CD4-positive, alpha-beta T cell treated with Interleukin-6 for 4 hours (primary cell): ENCODE measurements at regions not wholly inside any gene's neighbourhood (a gene's known extent, or its start where the extent isn't known, plus 50 kb on each side); places are given as distances from the start of the nearest gene placed in this dataset.

Source experiments
- DNase-seq: peaks from one replicate; pipeline ENCODE4 v3.0.0-alpha.2; 2020; ENCODE audit warnings: mixed read lengths

GRCh38 chr2:239580199-239580527 is 179.3 kb upstream of the HDAC4 start:
- DNase-seq = no peak

DNA sequence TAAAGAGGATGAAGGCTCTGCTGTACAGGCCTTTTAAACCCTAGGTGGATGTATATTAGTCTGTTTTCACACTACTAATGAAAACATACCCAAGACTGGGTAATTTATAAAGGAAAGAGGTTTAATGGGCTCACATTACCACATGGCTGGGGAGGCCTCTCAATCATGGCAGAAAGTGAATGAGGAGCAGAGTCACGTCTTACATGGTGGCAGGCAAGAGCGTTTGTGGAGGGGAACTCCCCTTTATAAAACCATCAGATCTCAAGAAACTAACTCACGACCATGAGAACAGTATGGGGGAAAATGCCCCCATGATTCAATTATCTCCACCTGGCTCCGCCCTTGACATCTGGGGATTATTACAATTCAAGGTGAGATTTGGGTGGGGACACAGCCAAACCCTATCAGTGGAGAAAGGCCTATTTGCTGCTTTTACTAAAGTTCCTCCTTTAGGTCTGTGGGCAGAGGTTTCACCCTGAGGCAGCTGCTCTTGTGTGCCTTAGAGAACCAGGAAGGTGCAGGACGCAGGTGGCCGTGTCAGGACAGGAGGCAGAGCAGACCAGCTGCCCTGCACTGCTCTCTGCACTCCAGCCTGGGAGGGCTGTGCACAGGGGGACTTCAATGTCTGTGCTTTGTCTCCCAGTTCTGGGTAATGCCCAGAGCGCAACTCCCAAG is 178.8 kb upstream of the HDAC4 start:
- DNase-seq = no peak

DNA sequence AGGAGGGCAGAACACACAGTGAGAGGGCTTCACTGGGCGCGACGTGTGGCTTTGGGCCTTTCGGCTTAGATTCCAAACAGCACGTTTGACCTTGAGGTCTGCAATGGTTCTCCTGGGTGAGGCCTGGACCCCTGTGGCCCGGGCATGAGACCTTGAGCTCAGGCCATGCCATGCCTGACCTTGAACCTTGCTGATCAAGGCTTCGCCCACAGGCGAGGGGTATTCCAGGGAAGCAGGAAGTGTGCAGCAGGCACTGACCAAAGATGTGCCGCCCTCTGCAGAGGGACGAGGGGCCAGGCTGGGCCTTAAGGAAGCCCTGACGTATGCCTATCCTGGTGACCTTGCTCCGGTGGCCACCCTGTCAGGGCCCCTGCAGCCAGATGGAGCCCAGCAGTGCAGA is 178.3 kb upstream of the HDAC4 start:
- DNase-seq = no peak

GRCh38 chr2:239578381-239578780 is 177.6 kb upstream of the HDAC4 start:
- no peak for DNase-seq

DNA sequence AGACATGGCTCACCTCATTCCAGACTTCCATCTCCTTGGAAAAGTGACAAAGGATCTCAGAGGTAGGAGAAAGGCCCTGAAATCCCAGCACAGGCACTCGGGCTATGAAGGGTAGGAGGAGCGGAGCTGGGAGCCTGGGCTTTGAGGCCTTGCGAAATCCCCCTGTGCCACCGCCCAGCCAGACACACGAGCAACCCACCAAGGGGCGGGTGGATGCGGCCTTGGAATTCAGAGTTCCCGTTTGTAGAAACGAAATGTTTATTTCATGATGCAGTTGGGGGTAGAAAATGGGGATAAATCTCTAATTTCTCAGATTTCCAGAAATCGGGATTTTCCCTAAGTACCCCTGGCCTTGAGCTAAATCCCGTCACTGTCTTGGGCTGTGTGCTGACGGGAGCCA is 177.1 kb upstream of the HDAC4 start:
- no peak for DNase-seq

DNA sequence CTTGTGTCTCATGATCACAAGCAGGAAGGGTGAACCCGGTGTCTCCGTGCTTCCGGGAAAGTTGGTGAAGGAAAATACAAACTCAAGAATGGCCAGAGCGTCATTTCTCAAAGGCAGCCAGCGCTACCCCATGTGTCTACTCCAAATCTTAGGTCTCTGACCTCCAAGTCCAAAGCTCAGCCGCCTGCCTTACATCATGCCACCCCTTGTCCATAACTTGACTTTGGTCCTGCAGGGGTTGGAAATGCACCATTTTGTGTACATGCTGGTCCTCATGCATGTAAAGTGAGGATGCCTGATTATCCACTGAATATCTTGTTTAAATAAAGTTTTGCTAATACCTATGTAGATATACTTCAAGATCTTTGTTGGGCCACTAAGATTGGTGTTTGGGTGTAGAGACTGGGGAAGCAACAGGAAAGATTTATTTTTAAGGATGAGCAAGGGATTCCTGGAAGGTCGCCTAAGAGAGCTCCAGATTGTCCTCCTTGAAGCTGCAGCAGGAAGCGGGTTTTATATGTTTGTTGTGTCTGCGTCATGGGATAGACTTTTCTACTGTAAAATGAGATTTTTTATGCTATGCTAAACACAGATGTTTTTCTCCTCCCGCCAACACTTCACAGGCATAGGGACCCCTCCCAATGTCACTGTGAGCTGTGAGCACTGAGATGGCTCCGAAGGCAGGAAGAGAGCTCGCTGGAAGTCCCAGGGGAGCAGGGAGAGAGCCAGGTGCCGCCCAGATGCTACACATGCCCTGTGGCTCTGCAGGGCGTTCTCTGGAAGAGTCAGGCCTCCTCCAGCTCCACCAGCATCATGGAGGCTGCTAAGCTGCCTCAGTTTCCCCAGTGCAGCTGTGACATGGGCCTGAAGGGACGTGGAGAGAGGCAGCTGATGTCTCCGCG is 176.2 kb upstream of the HDAC4 start:
- no peak for DNase-seq

GRCh38 chr2:239575931-239576445 is 175.2 kb upstream of the HDAC4 start:
- DNase-seq = no peak

- no peak for DNase-seq
Observed at GRCh38 chr2:239574434-239575156, 173.8 kb upstream of the HDAC4 start.

DNA sequence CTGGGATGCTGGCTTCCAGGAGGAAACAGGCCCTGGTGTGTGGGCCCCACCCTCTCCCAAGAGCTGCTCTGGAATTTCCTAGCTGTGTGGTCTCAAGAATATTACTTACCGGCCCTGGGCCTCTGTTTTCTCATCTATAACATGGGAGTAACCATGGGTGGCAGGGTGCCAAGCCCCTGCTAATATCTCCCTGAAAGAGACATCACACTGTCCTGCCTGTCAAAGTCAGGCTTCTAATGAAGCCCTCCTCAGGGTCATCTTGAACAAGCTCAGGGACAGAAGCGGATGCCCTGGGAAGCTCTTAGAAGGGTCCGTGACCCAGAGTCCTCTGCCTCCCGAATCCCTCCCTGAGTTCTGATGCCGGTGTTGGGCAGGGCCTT is 173.2 kb upstream of the HDAC4 start:
- DNase-seq = no peak

DNA sequence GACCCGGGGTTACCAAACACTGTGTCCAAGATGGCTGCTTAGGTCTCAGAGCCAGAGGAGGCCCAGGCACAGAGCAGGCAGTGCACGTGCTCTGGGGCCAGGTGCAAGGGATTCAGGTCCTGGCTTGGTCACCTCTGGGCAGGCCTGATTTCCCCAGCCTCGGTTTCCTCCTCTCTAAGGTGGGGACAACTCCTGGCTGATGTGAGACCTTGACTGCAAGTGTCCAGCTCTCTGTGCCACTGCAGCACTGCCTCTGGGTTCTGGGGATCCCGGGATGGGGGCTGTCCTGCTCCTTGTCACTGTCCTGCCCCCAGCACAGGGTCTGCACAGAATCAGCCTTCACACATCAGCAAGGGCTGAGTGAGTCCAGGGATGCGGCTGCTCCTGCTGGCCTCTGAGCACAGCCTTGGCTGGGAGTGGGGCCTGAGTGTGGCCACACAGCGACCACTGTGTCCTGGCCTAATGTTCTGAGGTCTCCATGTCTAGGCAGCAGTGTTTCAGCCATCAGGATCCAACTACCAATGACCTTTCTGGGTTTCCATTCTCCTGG is 170.2 kb upstream of the HDAC4 start:
- DNase-seq = no peak

GRCh38 chr2:239570216-239570925 is 169.6 kb upstream of the HDAC4 start:
- DNase-seq = no peak

DNA sequence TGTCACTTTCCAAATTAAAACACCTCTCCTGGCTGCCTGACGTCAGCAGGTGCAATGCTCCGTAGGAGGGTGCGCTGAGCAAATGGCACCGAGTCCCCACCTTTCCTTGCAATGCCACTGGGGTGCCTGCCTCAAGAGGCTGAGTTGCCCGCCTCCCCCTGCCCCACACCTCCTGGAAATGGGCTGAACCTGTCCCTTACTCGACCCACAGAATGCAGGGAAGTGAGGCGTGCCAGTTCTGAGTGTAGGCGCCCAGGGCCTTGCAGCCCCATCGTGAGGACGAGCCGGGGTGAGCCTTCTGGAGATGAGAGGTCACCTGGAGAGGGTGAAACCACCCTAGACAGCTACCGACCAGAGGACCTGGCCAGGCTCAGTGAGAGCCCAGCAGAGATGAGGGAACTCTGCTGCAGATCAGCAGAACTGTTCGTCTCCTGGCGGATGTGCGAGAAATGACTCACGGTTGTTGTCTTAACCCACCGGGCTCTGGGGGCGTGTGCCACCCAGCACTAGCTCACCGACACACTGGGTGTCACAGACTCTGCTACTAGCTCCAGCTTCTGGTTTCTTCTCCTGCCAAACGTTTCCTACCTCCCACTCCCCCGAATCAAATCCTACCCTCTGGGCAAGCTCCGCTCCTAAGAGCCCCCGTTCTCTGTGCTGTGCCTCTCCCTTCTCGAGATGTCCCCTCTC is 168.7 kb upstream of the HDAC4 start:
- no peak for DNase-seq

DNA sequence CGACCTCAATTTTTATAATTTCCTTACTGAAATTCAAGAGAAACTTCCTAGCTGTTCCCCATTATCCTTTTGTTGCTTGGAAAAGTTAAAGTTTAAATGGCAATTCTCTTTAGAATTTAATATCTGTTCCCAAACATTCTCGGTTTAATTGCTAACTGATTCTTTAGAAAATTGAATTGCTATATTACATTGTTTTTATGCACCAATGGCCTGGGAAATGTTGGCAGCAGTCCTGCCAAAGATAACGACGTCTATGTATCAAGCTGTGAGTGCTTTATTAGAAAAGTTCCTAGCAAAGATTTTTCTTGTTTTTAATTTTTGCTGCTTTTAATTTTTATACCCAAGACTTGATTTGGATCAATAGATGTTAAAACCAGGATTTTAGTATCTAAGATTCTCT is 167.8 kb upstream of the HDAC4 start:
- DNase-seq = no peak

GRCh38 chr2:239567786-239568185 is 167.0 kb upstream of the HDAC4 start:
- DNase-seq = no peak

DNA sequence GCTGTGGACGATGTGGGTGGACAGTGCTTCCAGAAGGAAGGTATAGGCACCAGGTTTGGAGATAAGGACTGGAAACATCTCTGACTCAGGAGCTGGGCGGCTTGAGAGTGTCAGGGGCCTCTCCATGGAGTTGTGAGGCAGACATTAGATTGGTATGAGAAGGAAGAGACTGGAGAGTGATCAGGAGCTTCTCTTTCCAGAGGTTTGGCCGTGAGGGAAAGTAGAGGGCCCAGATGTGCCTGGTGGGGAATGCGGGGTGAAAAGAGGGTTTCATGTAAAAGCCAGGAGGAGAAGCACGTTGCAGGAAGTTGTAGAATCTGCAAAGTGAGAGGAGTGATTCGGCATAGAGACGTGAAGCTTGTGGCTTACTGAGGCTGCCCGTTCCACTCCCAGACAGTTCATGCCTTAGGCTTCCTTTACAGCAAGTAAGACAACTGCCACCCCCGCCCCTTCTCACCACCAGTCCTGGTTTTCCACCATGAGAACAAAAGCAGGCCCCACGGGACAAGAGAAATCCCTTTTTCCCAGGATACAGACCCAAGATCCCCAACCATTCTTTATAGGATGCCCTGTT is 166.3 kb upstream of the HDAC4 start:
- no peak for DNase-seq

- DNase-seq = no peak
Observed at GRCh38 chr2:239566162-239566994, 165.6 kb upstream of the HDAC4 start.

DNA sequence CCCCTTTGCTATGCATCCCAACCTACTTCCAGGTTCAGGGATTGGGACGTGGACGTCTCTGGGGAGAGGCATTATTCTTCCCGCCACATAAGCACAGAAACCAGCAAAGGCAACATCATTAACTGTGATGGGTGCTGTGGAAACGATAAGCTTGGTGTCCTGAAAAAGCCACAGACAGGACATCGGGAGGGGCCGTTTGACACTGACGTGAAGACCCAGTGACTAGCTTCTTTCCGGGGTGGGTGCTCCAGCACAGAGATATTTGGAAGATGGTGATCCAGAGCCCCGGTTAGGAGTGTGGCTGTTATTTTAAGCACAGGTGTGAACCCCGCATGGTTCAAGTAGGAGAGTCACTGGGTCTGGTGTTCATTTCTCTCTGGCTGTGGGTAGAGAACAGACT is 163.8 kb upstream of the HDAC4 start:
- DNase-seq = no peak

GRCh38 chr2:239563561-239563960 is 162.7 kb upstream of the HDAC4 start:
- no peak for DNase-seq

GRCh38 chr2:239561446-239562001 is 160.7 kb upstream of the HDAC4 start:
- DNase-seq = no peak
